ENCODE measurements at regions not wholly inside any gene's neighbourhood (a gene's known extent, or its start where the extent isn't known, plus 50 kb on each side); places are given as distances from the start of the nearest gene placed in this dataset.

GRCh38 chr17:70655176-70655958 is 486.0 kb downstream of the KCNJ2 start:
- no peak for FAIRE-seq
- no peaks in the 10 kb centered on the region for H3K79me2 ChIP-seq (ENCODE audit: control insufficient read depth in 1 of 2, insufficient read depth in 2 of 2, low read length in 2 of 2)
- no peak overlapping the region for H3K4ac ChIP-seq (replicated peaks; ENCODE audit: insufficient read length, low read depth, low read length)
- H3K36me3 ChIP-seq (ENCODE audit: control insufficient read depth in 2 of 4, insufficient read depth in 4 of 4, low read length in 3 of 4), result no peaks in the 10 kb centered on the region
- no peaks in the 10 kb centered on the region for H3K23me2 ChIP-seq (ENCODE audit: low read depth, low read length)
- WGBS, 2 experiments (ENCODE audit: extremely low coverage in 1 of 2, insufficient coverage in 1 of 2, insufficient read length in 1 of 2, insufficient replicate concordance in 2 of 2, low coverage in 1 of 2, low lambda C conversion rate in 2 of 2, missing lambda C conversion rate in 1 of 2), result 97% methylated on average over 2 of the region's 2 CpGs; no CpG with 5 or more reads in 1 of the 2 experiments
- H3K79me1 ChIP-seq (ENCODE audit: low read depth, low read length), result no peaks in the 10 kb centered on the region
- H2AK5ac ChIP-seq (ENCODE audit: low read depth, low read length), result no peak overlapping the region
- H3K18ac ChIP-seq (ENCODE audit: extremely low read depth, low read length), result no peak overlapping the region
- H3K4me3 ChIP-seq (ENCODE audit: extremely low read depth in 1 of 4, insufficient read depth in 2 of 4, low read depth in 3 of 4, low read length in 4 of 4), result no peak overlapping the region
- no peak overlapping the region for H3K14ac ChIP-seq (ENCODE audit: insufficient read length)
- no peaks in the 10 kb centered on the region for H3K27me3 ChIP-seq (replicated peaks in 1 of 4; ENCODE audit: control insufficient read depth in 3 of 4, extremely low read depth in 1 of 4, insufficient read depth in 3 of 4, low read length in 3 of 4)
- H3K56ac ChIP-seq (replicated peaks; ENCODE audit: insufficient read length, low read depth, low read length), result no peak overlapping the region
- no peak overlapping the region for H2AFZ ChIP-seq (ENCODE audit: low read length)
- no peak overlapping the region for H4K91ac ChIP-seq (replicated peaks; ENCODE audit: insufficient read length, low read length)
- H2BK20ac ChIP-seq (ENCODE audit: low read length), result no peak overlapping the region
- no peaks in the 10 kb centered on the region for H3K4me1 ChIP-seq (replicated peaks in 1 of 4; ENCODE audit: control insufficient read depth in 3 of 4, insufficient read depth in 4 of 4, low read length in 3 of 4)
- H2BK15ac ChIP-seq (ENCODE audit: low read length), result no peak overlapping the region
- no peaks in the 10 kb centered on the region for H3K9me3 ChIP-seq (ENCODE audit: insufficient read depth in 2 of 2, low read depth in 1 of 2, low read length in 1 of 2)
- no peak overlapping the region for H3K23ac ChIP-seq (ENCODE audit: insufficient read length)
- H2BK120ac ChIP-seq (replicated peaks; ENCODE audit: low read depth, low read length), result no peak overlapping the region
- no peak overlapping the region for H2BK12ac ChIP-seq (ENCODE audit: low read depth, low read length)
- H4K20me1 ChIP-seq (replicated peaks in 1 of 2; ENCODE audit: control insufficient read depth in 1 of 2, insufficient read depth in 2 of 2, low read length in 2 of 2), result no peaks in the 10 kb centered on the region
- H4K5ac ChIP-seq (ENCODE audit: insufficient read length, low read depth, low read length), result no peak overlapping the region
- DNase-seq (ENCODE audit: low read depth in 1 of 2, low spot score in 2 of 2), result no peak
- H4K8ac ChIP-seq (ENCODE audit: extremely low read depth, insufficient read depth, low read length), result no peak overlapping the region
- ChIA-PET CTCF (ENCODE audit: partially characterized antibody) (interaction anchor here (1.0 kb wide), 1 partner anchor 19 kb away, joined by 3 read pairs; no protein-coding TSS in a partner anchor), POLR2A (ENCODE audit: partially characterized antibody) (no interaction called here)
- H3K4me2 ChIP-seq (ENCODE audit: insufficient read depth in 1 of 2, low read depth in 2 of 2, low read length in 2 of 2), result no peak overlapping the region
- no peak overlapping the region for H2BK5ac ChIP-seq (ENCODE audit: low read depth, low read length)
- H3K27ac ChIP-seq (ENCODE audit: low read depth, low read length), result no peak overlapping the region
- H3K9ac ChIP-seq (replicated peaks in 1 of 4; ENCODE audit: extremely low read depth in 1 of 4, low read depth in 3 of 4, low read length in 3 of 4), result no peak overlapping the region
- TF ChIP-seq EGR1 (IDR thresholded peaks at IDR 0.05; ENCODE audit: borderline replicate concordance, low read depth, low read length), result no peak
- no peak for TF ChIP-seq POLR2A (IDR thresholded peaks at IDR 0.05; ENCODE audit: control extremely low read depth in 1 of 2, low read depth in 2 of 2, low read length in 2 of 2)
- TF ChIP-seq SIX5 (IDR thresholded peaks at IDR 0.05; ENCODE audit: low read depth, low read length), result no peak
- TF ChIP-seq ZNF274 (IDR thresholded peaks at IDR 0.05; ENCODE audit: borderline replicate concordance, extremely low read depth, low read length), result no peak
